ENCODE measurements at regions not wholly inside any gene's neighbourhood (a gene's known extent, or its start where the extent isn't known, plus 50 kb on each side); places are given as distances from the start of the nearest gene placed in this dataset.
"Not testable (repeated sequence)": the region's sequence is repeated elsewhere in the genome, so short reads cannot be mapped to it uniquely, and the experiment has no call there.

DNA sequence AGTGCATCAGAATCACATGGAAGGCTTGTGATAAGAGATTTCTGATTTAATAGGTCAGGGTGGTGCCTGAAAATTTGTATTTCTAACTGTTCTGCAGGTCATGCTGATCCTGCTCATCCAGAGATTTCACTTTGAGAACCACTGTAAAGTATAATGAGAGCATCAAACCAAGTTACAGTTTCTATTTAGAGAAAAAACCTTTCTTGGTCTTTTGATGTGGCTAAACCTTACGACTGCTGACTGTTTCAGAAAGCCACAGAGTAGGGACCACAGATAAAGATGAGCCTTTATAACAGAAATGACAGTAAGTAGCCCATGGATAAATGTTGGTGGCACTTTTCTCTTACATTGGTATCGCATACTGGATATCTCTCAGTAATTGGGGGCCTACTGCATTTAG is 109.4 kb upstream of the FANCL start:
- DNase-seq, result no peak

DNA sequence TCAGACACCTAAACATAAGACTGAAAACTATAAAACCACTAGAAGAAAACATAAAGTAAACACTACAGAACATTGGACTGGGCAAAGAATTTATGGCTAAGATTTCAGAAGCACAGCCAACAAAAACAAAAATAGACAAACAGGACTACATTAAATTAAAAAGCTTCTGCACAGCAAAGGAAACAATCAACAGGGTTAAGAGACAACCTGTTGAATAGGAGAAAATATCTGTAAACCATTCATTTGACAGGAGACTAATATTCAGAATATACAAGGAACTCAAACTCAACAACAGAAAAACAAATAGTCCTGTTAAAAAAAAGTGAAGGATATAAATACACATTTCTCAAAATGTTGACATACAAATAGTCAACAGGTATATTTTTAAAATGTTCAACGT is 106.7 kb upstream of the FANCL start:
- DNase-seq, result no peak

DNA sequence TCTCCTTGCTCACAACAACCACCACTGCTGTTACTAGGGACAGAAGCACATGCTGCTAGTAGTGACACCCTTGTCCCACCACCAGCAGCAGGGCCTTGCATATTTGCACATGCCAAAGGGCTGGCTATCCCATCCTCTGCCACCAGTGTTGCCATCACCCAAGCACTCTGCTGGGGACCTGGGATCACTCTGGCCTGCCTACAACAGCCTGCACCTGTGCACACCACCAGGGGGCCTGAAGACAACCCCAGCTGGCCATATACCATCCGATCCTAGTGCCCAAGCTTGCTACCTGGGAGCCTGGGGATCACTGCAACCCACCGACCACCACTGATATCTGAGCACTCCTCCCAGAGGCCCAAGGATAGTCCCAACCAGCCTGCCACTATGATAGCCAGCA is 99.9 kb upstream of the FANCL start:
- DNase-seq, result no peak

DNA sequence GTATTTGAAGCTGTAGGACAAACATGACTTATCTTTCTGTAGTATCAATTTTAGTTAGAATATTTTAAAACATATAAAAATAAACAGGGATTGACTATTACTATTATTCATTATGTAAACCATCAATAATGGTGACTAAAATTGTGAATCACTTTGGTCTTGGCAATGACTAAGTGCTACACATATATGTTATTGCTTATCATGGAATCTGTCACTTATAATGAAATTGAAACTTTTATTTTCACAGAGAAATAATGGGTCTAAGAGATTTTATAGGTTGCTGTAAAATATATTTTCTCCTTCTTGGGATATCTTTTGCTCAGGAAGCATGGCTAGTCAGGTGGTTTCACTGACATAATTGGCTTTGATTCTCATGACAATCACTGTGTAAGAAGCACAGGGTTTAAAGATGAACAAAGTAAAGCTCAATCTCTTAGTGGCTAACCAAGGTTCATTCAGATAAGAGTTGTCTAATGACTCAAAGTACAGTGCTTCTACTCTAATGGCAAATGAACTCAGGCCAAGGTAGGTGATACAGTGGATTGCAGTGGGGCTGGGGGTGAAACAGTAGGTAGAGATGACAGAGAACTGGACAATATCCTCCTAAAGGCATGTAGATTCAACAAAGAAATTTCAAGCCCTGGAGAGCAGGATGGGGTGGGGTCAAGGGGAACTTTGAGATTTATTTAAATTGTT is 98.6 kb upstream of the FANCL start:
- DNase-seq, result no peak

DNA sequence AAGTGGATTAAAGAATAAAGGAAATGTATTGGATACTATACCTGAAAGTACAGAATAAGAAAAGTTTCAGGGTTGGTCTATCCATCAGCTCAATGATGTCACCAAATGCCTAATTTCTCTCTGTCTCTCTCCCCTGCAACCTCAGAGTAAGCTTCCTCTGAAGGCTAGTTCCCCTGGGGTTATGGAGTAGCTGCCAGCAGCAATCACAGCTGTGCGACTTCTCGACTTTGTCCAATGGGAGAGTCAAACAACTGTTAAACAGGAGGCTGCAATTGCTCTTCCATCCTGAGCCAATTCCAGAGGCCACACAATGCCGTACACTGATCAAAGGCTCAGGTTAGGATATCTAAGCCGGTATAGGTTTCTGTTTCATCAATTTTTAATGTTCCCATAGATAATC is 95.3 kb upstream of the FANCL start:
- DNase-seq, result no peak

DNA sequence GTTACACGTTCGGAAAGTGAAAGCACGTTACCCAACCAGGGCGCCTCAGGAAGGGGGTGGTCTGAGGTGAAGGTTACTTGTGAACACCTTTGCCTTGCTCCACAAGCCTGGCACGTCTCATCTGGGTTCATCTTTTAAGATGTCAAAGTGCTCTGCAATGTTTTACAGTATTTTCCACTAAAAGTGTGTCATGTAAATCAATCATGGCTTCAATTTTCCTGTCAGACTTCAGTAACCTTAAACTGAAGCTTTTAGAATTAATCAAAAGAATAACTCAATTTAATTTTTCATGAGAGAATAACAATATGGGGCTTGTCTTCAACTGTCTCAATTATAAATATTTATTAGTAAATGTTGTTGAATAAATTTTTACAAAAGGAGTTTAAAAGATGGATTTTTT is 93.3 kb upstream of the FANCL start:
- no peak for DNase-seq

DNA sequence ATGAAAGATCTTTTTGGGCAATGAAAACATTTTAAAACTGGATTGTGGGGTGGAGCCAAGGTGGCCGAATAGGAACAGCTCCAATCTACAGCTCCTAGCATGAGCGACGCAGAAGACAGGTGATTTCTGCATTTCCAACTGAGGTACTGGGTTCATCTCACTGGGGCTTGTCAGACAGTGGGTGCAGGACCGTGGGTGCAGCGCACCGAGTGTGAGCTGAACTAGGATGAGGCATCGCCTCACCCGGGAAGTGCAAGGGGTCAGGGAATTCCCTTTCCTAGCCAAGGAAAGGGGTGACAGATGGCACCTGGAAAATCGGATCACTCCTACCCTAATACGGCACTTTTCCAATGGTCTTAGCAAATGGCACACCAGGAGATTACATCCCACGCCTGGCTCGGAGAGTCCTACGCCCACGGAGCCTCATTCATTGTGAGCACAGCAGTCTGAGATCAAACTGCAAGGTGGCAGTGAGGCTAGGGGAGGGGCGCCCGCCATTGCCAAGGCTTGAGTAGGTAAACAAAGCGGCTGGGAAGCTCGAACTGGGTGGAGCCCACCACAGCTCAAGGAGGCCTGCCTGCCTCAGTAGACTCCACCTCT is 84.3 kb upstream of the FANCL start:
- DNase-seq, result not testable (repeated sequence)

DNA sequence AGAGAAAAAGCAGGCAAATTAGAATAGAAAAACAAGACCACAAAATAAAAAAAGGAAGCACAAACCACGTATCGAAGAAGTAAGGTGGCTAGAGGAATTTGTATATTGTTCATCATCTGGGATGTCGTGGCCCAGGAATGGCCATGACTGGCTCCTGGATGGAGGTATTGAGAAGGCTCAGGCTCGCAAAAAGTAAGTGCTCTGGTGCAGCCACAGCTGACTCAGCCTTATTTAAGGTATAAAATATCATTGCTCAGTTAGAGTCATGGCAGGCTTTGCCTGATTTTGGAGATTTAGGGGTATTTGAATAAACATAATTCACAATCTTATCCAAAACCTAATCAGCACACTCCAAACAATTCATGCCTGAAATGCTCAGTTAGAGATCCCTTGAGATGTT is 78.4 kb upstream of the FANCL start:
- DNase-seq, result no peak

DNA sequence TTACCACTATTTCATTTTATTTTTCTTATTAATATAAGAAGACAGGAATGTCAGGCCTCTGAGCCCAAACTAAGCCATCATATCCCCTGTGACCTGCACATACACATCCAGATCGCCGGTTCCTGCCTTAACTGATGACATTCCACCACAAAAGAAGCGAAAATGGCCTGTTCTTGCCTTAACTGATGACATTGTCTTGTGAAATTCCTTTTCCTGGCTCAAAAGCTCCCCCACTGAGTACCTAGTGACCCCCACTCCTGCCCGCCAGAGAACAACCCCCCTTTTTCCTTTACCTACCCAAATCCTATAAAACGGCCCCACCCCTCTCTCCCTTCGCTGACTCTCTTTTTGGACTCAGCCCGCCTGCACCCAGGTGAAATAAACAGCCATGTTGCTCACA is 77.8 kb upstream of the FANCL start:
- not testable (repeated sequence) for DNase-seq

DNA sequence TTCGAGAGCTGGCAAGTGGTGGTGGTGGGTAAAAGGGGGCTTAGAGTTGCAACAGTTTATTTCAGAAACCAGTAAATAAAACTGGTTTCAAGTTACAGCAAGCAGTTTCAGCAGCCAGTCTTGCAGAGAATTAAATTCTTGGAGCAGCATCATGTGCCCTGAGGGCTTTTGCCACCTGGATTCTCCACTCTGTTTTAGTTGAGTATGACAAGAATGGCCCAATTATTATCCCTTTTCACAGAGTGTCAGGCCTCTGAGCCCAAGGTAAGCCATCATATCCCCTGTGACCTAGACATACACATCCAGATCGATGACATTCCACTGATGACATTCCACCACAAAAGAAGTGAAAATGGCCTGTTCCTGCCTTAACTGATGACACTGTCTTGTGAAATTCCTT is 72.8 kb upstream of the FANCL start:
- DNase-seq, result no peak

DNA sequence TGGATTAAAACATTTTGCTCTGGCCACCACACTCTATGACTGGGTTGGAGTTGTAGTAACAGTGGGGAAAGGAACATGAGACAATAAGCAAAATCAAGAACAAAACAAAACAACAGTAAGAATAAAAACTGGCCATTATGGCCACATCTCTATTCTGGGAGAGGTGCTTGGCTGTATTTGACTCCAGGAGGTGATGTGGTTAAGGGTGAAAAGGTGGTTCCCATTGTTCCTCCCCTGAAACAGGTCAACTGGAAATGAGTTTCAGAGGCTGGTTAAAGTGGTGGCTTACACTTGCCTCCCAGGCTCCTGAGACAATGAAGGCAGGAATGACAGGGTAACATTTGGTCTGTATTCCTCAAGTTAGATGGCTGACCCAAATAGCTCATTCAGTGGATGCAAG is 67.3 kb upstream of the FANCL start:
- DNase-seq, result no peak

DNA sequence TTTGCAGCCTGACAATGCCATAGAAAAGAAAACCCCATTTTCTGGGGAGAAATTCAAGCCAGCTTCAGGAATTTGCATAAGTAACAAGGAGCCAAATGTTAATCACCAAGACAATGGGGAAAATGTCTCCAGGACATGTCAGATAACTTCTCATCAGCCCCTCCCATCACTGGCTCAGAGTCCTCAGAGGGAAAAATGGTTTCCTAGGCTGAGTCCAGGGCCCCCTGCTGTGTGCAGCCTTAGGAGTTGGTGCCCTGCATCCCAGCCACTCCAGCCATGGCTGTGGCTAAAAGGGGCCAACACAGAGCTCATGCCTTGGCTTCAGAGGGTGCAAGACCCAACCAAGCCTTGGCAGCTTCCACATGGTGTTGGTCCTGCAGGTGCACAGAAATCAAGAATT is 63.7 kb upstream of the FANCL start:
- no peak for DNase-seq

DNA sequence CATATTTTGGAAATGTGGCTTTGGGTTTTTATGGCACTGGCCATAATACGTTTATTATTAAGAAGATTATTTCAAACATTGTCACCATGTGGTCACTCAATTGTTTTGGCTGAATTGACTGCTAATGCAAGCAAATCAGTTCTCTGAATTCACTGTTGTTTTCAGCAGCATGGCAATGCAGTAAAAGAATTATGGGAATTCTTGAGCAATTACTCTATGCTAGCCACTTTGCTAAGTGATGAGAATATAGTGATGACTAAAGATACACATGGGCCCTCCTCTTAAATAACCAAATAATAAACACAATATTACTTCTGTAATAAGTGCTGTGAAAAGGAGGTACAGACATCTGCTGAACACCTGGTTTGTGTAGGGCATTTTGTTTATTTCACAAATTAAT is 58.0 kb upstream of the FANCL start:
- no peak for DNase-seq

DNA sequence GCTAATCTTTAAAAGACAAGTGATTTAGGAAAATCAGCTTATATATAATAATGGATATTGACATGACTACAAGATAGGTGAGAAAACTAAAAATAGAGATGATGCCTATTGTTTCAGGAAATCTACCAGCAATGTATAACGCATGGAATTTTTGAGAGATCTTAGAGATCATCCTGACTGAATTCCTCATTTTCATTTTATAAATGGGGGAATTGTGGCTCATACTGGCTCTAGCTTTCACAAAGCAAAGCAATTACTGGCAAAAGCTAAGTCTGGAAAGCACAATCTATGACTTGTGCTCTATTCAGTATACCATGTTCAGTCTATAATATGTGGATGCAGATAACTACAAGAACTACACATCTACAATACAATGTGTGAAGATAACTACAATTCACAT is 51.9 kb upstream of the FANCL start:
- no peak for DNase-seq

DNA sequence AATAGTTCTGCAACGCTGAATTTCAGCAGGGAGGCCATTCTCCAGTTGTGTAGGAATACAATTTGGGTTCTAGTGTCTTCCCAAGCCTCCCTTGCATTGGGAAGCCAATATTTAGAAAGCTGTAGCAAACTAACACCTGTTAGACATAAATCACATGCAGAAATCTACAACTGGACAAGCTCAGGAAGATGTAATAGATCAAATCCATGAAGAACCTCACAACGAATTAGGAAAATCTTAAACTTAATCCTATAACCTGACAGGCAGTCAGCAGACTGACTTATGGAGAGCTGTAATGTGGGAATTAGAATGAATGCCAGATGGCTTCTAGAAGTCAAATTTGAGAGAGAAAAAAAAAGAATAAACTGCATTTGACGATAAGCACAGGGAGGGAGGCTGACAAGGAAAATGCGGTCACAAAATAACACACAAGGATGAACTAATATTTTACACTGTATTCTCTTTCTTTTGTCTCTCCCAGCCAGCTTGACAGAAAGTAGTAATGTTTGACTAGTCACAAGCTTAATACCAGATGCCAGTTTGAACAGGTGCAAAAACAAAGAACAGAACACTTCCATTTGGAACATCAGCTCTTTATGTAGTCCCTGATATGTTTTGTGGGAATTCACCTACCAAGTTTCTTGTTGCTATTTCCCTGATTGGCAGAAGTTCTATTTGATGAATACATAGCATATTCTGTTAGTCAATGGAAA is 50.8 kb upstream of the FANCL start:
- DNase-seq, result no peak
